ENCODE measurements at regions not wholly inside any gene's neighbourhood (a gene's known extent, or its start where the extent isn't known, plus 50 kb on each side); places are given as distances from the start of the nearest gene placed in this dataset.

DNA sequence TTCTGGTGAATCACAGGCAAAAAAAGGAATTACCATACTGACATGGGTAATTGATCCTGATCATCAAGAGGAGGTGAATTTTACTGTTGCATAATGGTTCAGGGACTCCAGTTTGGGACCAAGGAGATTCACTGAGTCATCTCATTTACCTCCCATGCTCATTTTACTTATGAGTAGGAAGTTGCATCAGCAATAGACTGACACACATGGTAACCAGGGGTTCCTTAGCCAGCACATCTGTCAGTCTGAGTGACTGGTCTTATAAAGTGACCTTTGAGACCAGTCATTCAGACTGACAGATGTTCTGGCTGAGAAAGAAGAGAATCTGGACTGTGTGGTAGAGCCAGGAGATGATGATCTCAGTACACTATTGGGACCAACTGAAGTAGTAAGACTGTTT, 384.6 kb upstream of the CD180 start:
- intact Hi-C loops (cut with micrococcal nuclease): no loop called here
- CTCF ChIA-PET: no interaction called here
- DNase-seq: no peak

DNA sequence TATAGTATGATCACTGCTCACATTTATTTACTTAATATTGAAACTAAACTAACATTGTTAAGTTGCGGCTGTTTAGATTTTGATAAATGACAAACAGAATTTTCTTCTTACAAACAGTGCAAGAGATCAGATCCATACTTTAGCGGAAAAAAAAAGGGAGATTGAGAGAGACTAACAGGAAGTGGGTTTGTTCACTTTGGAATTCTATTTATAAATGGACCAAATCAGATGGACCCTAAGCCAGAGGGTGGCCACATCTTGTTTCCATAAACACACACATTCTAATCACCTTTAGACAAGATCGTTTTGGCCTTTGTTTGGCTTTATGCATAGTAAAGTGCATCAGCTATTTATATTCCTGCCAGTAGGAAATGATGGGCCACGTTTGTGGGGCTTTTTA, 381.4 kb upstream of the CD180 start:
- ChIA-PET CTCF (no interaction called here), POLR2A (no interaction called here)
- no peak overlapping the region for H3K27ac Mint-ChIP-seq
- H3K27me3 Mint-ChIP-seq: peaks cover 2% of the 10 kb centered on the region
- no peaks in the 10 kb centered on the region for H3K4me1 Mint-ChIP-seq
- no peak overlapping the region for H3K4me3 Mint-ChIP-seq
- intact Hi-C loops (cut with micrococcal nuclease): no loop called here
- ATAC-seq (ENCODE audit: low read depth): no peak
- TF ChIP-seq CTCF (IDR thresholded peaks at IDR 0.05): no peak
- no peaks in the 10 kb centered on the region for H3K36me3 Mint-ChIP-seq (ENCODE audit: low read depth)
- H3K9me3 Mint-ChIP-seq: peaks cover 11% of the 10 kb centered on the region
- no peak for DNase-seq

More for the DNA sequence above, 384.6 kb upstream of the CD180 start:
- H3K36me3 Mint-ChIP-seq (ENCODE audit: low read depth): no peaks in the 10 kb centered on the region
- no peaks in the 10 kb centered on the region for H3K9me3 Mint-ChIP-seq
- H3K4me3 Mint-ChIP-seq: no peak overlapping the region
- POLR2A ChIA-PET: no interaction called here
- no peaks in the 10 kb centered on the region for H3K27me3 Mint-ChIP-seq
- no peak for ATAC-seq (ENCODE audit: low read depth)
- H3K4me1 Mint-ChIP-seq: no peaks in the 10 kb centered on the region
- H3K27ac Mint-ChIP-seq: no peak overlapping the region
- no peak for TF ChIP-seq CTCF (IDR thresholded peaks at IDR 0.05)

- no peak for ATAC-seq (ENCODE audit: low read depth)
- TF ChIP-seq CTCF (IDR thresholded peaks at IDR 0.05): no peak
- Mint-ChIP-seq H3K9me3 (peaks cover 12% of the 10 kb centered on the region), H3K4me1 (no peaks in the 10 kb centered on the region), H3K27ac (no peak overlapping the region), H3K36me3 (ENCODE audit: low read depth) (no peaks in the 10 kb centered on the region), H3K27me3 (peaks cover 2% of the 10 kb centered on the region), H3K4me3 (no peak overlapping the region)
- no peak for DNase-seq
- ChIA-PET POLR2A (no interaction called here), CTCF (no interaction called here)
- intact Hi-C loops (cut with micrococcal nuclease): no loop called here
Measured at GRCh38 chr5:67577424-67577823, 380.8 kb upstream of the CD180 start.

DNA sequence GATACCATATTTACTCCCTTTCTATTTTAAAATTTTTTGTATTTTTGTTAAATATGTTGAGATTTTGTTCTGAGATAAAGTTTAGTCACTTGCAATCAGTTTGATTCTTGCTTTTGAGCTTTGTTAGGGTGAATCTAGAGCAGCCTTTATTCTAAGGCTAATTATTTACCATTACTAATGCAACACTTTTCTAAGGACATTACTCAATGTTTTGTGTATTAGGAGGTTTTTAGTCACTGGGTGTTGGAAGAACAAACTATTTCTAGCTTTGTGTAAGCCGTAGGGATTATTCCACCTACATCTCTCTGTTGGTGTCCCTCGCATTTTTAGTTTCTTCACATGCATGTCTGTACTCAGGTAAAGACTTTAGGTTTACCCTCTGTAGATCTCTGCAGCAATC, 379.5 kb upstream of the CD180 start:
- Mint-ChIP-seq H3K27me3 (peaks cover 2% of the 10 kb centered on the region), H3K4me3 (no peak overlapping the region), H3K9me3 (peaks cover 12% of the 10 kb centered on the region), H3K27ac (no peak overlapping the region), H3K36me3 (ENCODE audit: low read depth) (no peaks in the 10 kb centered on the region), H3K4me1 (no peaks in the 10 kb centered on the region)
- ChIA-PET POLR2A (no interaction called here), CTCF (no interaction called here)
- ATAC-seq (ENCODE audit: low read depth) (no peak), DNase-seq (no peak)
- intact Hi-C loops (cut with micrococcal nuclease): no loop called here
- no peak for TF ChIP-seq CTCF (IDR thresholded peaks at IDR 0.05)

- Mint-ChIP-seq H3K4me1 (no peaks in the 10 kb centered on the region), H3K27me3 (peaks cover 2% of the 10 kb centered on the region), H3K36me3 (ENCODE audit: low read depth) (no peaks in the 10 kb centered on the region), H3K4me3 (no peak overlapping the region), H3K9me3 (peaks cover 12% of the 10 kb centered on the region), H3K27ac (no peak overlapping the region)
- ATAC-seq (ENCODE audit: low read depth): no peak
- POLR2A ChIA-PET: no interaction called here
- intact Hi-C loops (cut with micrococcal nuclease): no loop called here
- no peak for DNase-seq
- TF ChIP-seq CTCF (IDR thresholded peaks at IDR 0.05): no peak
- CTCF ChIA-PET: no interaction called here
Measured at GRCh38 chr5:67575087-67575486, 378.5 kb upstream of the CD180 start.

All from activated B cell treated with CpG ODN at 0.5 μM for 24 hours (primary cell).